K562 (cell line): ENCODE measurements at regions not wholly inside any gene's neighbourhood (a gene's known extent, or its start where the extent isn't known, plus 50 kb on each side); places are given as distances from the start of the nearest gene placed in this dataset.

Experiments used
- ATAC-seq: fragments of 200-7000 bp; cut with Tn5 transposase; 3 replicates; pipeline ENCODE4 v1.9.1; 2020; ENCODE audit warnings: moderate library complexity
- BruUV-seq: library from RNA; stranded (reverse); fragments of 400-500 nt; replicated peaks from 2 replicates; lab custom pipeline; 2021; lab: Mats Ljungman, UMichigan
- CTCF ChIA-PET: fragments of 300-600 bp; formaldehyde crosslinking; extraction: SDS; loops from one replicate; lab custom pipeline; 2021; ENCODE audit warnings: low intra/inter-chr PET ratio; lab: Yijun Ruan, JAX
- POLR2A ChIA-PET: fragments of 300-600, 350-650 bp; sonication (Branson Sonifier 250); formaldehyde crosslinking; extraction: SDS; loops from one replicate; lab custom pipeline; 2021; ENCODE audit warnings: antibody characterized with exemption, inconsistent platforms; lab: Yijun Ruan, JAX
- DNase-seq, 4 experiments: peaks; one replicate each; pipeline versions ENCODE4 v3.0.0 to v3.0.0-alpha.2; 2011 to 2018; ENCODE audit warnings: low spot score in 3 of 4, mixed read lengths in 3 of 4; ENCODE audit errors: extremely low read depth in 1 of 4
- FAIRE-seq: peaks from 2 replicates; lab custom pipeline; 2011; peaks lifted over from hg19 to GRCh38; lab: Jason Lieb, UNC
- H2AFZ ChIP-seq: 2 replicates; pipeline ENCODE4 v1.6.0; 2011; ENCODE audit warnings: low read depth, low read length, control low read depth, inconsistent platforms
- H3K27ac ChIP-seq: fragments of 200-600 bp; 3 replicates; pipeline ENCODE4 v1.8.0; 2011; ENCODE audit warnings: low read depth, mild to moderate bottlenecking, control low read depth, inconsistent platforms, low read length, moderate library complexity, mixed read lengths; ENCODE audit errors: extremely low read depth
- H3K27me3 ChIP-seq, 2 experiments: fragments of 300-600 bp in 1 of 2; 2 replicates in 1 of 2; 3 replicates in 1 of 2; pipeline versions ENCODE4 v1.6.0 to v1.8.0; 2011; ENCODE audit warnings: inconsistent platforms in 2 of 2, low read length in 2 of 2, mild to moderate bottlenecking in 1 of 2, mixed read lengths in 1 of 2, moderate library complexity in 1 of 2; ENCODE audit not compliant: control insufficient read depth in 2 of 2, insufficient read depth in 2 of 2
- H3K36me3 ChIP-seq: fragments of 300-600 bp; 3 replicates; pipeline ENCODE4 v1.8.0; 2011; ENCODE audit warnings: mild to moderate bottlenecking, low read length, inconsistent platforms; ENCODE audit not compliant: control insufficient read depth, insufficient read depth
- H3K4me1 ChIP-seq, 2 experiments: fragments of 200-600 bp in 1 of 2; replicated peaks in 1 of 2; 2 replicates in 1 of 2; 3 replicates in 1 of 2; pipeline versions ENCODE4 v1.5.1 to v1.8.0; 2011; ENCODE audit warnings: inconsistent platforms in 2 of 2, low read length in 2 of 2, mild to moderate bottlenecking in 1 of 2, mixed read lengths in 1 of 2, moderate library complexity in 1 of 2; ENCODE audit not compliant: control insufficient read depth in 2 of 2, insufficient read depth in 2 of 2
- H3K4me2 ChIP-seq: 2 replicates; pipeline ENCODE4 v1.6.1; 2011; ENCODE audit warnings: low read length, control low read depth, inconsistent platforms, mixed read lengths; ENCODE audit not compliant: insufficient read depth
- H3K4me3 ChIP-seq: fragments of 200-600 bp; sonication (generic), shearing (Covaris generic); 2 replicates; pipeline ENCODE4 v1.5.1; 2016; ENCODE audit warnings: control low read depth, inconsistent platforms
- H3K79me2 ChIP-seq: fragments of 200-600 bp; 3 replicates; pipeline ENCODE4 v1.8.0; 2011; ENCODE audit warnings: low read length, inconsistent platforms; ENCODE audit not compliant: control insufficient read depth, insufficient read depth
- H3K9ac ChIP-seq, 2 experiments: 2 replicates each; pipeline versions ENCODE4 v1.6.0 to v1.6.1; 2011; ENCODE audit warnings: low read depth in 2 of 2, low read length in 2 of 2, control low read depth in 1 of 2, inconsistent platforms in 1 of 2, mild to moderate bottlenecking in 1 of 2, mixed read lengths in 1 of 2; ENCODE audit not compliant: insufficient read depth in 1 of 2
- H3K9me1 ChIP-seq: one replicate; pipeline ENCODE4 v1.6.0; 2011; ENCODE audit warnings: inconsistent platforms, mild to moderate bottlenecking, low read length, moderate library complexity; ENCODE audit not compliant: control insufficient read depth, insufficient read depth
- H3K9me3 ChIP-seq: replicated peaks from 2 replicates; pipeline ENCODE4 v1.5.1; 2011; ENCODE audit warnings: low read depth, low read length, inconsistent platforms; ENCODE audit not compliant: control insufficient read depth, insufficient read depth
- H4K20me1 ChIP-seq: replicated peaks from 2 replicates; pipeline ENCODE4 v1.6.1; 2011; ENCODE audit warnings: low read length, inconsistent platforms, mixed read lengths; ENCODE audit not compliant: control insufficient read depth, insufficient read depth
- HOXB6 ChIP-seq: fragments of 250-450 bp; sonication (Bioruptor Pico); IDR thresholded peaks from 2 replicates; pipeline ENCODE4 v1.5.1; 2022; ENCODE audit warnings: mild to moderate bottlenecking, borderline replicate concordance
- JUN ChIP-seq, 2 experiments: sonication (generic) in 1 of 2; formaldehyde crosslinking in 1 of 2; IDR thresholded peaks; 2 replicates each; pipeline versions ENCODE4 v1.6.1 to v1.8.0; 2012 to 2022; ENCODE audit warnings: borderline replicate concordance in 2 of 2, mild to moderate bottlenecking in 2 of 2, improper control_type of control experiment in 1 of 2, low read depth in 1 of 2, low read length in 1 of 2, missing genetic modification reagents in 1 of 2
- KAT8 ChIP-seq: fragments of 450-650 bp; IDR thresholded peaks from 2 replicates; pipeline ENCODE4 v1.6.1; 2016; ENCODE audit warnings: low read depth, mild to moderate bottlenecking
- MITF ChIP-seq: IDR thresholded peaks from 2 replicates; pipeline ENCODE4 v1.6.1; 2014; ENCODE audit warnings: antibody characterized with exemption
- SMAD4 ChIP-seq: fragments of 250-450 bp; sonication (Bioruptor Pico); conservative IDR thresholded peaks from 2 replicates; pipeline ENCODE4 v1.8.0; 2021; ENCODE audit warnings: inconsistent platforms, mild to moderate bottlenecking, moderate library complexity
- ZNF398 ChIP-seq: fragments of 250-450 bp; sonication (Bioruptor Pico); IDR thresholded peaks from 2 replicates; pipeline ENCODE4 v1.8.0; 2021; ENCODE audit warnings: moderate library complexity, mild to moderate bottlenecking, inconsistent platforms
- WGBS: fragments of 100-300 bp; shearing (Covaris generic); methylation state at CpG from one replicate; pipeline ENCODE4 v1.1.6; 2016; ENCODE audit warnings: low coverage, mixed read lengths; ENCODE audit not compliant: insufficient coverage; ENCODE audit errors: missing lambda C conversion rate; 5-methylcytosine and 5-hydroxymethylcytosine counted together
- in situ Hi-C: fragments of 300-500 bp; cut with MboI; formaldehyde crosslinking; loops from 4 replicates; pipeline ENCODE4 v1.15.0; 2018; ENCODE audit warnings: inconsistent platforms, mixed read lengths
- intact Hi-C: fragments of 100-400 bp; cut with micrococcal nuclease; formaldehyde crosslinking; loops from 2 replicates; pipeline ENCODE4 v1.14.2; 2022
- TF ChIP-seq, protein P1 (sequence below): fragments of 250-450 bp; sonication (Bioruptor Pico); IDR thresholded peaks from 2 replicates; pipeline ENCODE4 v1.5.0; 2021
- TF ChIP-seq, protein P2 (sequence below): sonication (generic); formaldehyde crosslinking; IDR thresholded peaks from 2 replicates; pipeline ENCODE4 v1.8.0; 2023; ENCODE audit warnings: missing genetic modification reagents, mild to moderate bottlenecking, borderline replicate concordance

DNA sequence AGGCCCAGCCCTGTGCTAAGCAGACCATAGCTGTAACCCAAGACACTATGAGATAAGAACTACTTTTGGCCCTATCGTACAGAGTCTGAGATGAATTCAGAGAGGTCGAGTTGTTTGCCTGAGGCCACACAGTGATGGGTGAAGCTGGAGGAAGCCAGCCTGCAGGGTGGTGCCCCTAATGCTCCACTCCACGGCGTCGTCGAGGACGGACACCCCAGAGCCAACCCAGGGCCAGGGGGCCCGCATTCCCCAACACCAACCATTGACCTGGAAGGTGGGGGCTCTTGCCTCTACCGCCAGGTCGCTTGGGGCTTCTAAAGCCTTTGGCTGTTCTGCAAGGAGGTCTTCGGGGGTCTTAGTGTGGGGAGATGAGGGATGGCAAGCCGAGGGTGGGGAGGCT is 84.1 kb downstream of the IRF8 start (continued):
- TF ChIP-seq, protein P1, sequence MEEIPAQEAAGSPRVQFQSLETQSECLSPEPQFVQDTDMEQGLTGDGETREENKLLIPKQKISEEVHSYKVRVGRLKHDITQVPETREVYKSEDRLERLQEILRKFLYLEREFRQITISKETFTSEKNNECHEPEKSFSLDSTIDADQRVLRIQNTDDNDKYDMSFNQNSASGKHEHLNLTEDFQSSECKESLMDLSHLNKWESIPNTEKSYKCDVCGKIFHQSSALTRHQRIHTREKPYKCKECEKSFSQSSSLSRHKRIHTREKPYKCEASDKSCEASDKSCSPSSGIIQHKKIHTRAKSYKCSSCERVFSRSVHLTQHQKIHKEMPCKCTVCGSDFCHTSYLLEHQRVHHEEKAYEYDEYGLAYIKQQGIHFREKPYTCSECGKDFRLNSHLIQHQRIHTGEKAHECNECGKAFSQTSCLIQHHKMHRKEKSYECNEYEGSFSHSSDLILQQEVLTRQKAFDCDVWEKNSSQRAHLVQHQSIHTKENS (CRISPR knock-in tag) = no peak

DNA sequence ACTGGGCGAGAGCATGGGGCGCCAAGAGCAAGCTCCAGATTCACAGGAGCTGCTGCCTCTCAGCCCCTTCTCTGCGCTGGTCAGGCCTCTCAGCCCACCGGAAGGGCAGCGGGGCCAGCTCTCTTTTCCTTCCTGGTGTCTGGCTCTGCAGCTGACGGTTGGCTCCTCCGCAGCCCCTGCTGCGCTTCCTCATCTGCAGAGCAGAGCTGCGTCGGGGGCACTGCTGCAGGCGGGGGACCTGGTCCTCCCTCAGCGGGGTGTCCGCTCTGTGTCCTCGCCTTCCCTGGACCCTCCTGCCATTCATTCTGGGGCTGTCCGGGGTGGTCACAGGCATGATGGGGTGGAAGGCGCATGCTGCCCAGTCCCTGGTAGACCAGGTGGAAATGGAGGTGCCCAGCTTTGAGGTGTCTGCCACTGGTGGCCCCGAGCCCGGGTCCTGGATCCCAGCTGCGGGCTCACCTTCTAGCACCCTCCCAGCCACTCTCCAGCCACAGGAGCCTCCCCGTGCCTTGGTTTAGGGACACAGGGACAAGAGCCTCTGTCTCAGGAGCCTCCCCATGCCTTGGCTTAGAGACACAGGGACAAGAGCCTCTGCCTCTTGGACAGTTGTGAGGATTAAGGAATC is 84.8 kb downstream of the IRF8 start:
- WGBS = 1% methylated on average over 19 of the region's 20 CpGs
- DNase-seq = no peak
- H3K27ac ChIP-seq = no peak overlapping the region
- ChIA-PET POLR2A (interaction anchor here (0.6 kb wide), 1 partner anchor 1866 kb away, joined by 4 read pairs; no protein-coding TSS in a partner anchor), CTCF (no interaction called here)
- H2AFZ ChIP-seq = no peak overlapping the region
- no peaks in the 10 kb centered on the region for H3K36me3 ChIP-seq
- peaks cover 7% of the 10 kb centered on the region; the same call in 1 of the 2 replicates for H4K20me1 ChIP-seq
- no peaks in the 10 kb centered on the region for H3K9me3 ChIP-seq
- in situ Hi-C loops = no loop called here
- no peak overlapping the region for H3K9ac ChIP-seq
- H3K4me3 ChIP-seq = no peak overlapping the region
- intact Hi-C loops = no loop called here
- FAIRE-seq = no peak
- H3K9me1 ChIP-seq = no peaks in the 10 kb centered on the region
- no peaks in the 10 kb centered on the region for H3K4me1 ChIP-seq
- no peak for ATAC-seq
- no peaks in the 10 kb centered on the region for H3K79me2 ChIP-seq
- H3K27me3 ChIP-seq = peaks cover 59 to 79% of the 10 kb centered on the region in 2 experiments
- H3K4me2 ChIP-seq = no peak overlapping the region
- BruUV-seq = no TSS peak
- TF ChIP-seq MITF (no peak), SMAD4 (CRISPR knock-in tag) (no peak), KAT8 (no peak), ZNF398 (CRISPR knock-in tag) (no peak), JUN (IDR thresholded peaks at IDR 0.05; ENCODE audit: borderline replicate concordance, low read depth, low read length) (no peak), JUN (CRISPR knock-in tag; IDR thresholded peaks at IDR 0.05; ENCODE audit: borderline replicate concordance) (no peak), HOXB6 (CRISPR knock-in tag) (no peak)
- TF ChIP-seq, protein P2, sequence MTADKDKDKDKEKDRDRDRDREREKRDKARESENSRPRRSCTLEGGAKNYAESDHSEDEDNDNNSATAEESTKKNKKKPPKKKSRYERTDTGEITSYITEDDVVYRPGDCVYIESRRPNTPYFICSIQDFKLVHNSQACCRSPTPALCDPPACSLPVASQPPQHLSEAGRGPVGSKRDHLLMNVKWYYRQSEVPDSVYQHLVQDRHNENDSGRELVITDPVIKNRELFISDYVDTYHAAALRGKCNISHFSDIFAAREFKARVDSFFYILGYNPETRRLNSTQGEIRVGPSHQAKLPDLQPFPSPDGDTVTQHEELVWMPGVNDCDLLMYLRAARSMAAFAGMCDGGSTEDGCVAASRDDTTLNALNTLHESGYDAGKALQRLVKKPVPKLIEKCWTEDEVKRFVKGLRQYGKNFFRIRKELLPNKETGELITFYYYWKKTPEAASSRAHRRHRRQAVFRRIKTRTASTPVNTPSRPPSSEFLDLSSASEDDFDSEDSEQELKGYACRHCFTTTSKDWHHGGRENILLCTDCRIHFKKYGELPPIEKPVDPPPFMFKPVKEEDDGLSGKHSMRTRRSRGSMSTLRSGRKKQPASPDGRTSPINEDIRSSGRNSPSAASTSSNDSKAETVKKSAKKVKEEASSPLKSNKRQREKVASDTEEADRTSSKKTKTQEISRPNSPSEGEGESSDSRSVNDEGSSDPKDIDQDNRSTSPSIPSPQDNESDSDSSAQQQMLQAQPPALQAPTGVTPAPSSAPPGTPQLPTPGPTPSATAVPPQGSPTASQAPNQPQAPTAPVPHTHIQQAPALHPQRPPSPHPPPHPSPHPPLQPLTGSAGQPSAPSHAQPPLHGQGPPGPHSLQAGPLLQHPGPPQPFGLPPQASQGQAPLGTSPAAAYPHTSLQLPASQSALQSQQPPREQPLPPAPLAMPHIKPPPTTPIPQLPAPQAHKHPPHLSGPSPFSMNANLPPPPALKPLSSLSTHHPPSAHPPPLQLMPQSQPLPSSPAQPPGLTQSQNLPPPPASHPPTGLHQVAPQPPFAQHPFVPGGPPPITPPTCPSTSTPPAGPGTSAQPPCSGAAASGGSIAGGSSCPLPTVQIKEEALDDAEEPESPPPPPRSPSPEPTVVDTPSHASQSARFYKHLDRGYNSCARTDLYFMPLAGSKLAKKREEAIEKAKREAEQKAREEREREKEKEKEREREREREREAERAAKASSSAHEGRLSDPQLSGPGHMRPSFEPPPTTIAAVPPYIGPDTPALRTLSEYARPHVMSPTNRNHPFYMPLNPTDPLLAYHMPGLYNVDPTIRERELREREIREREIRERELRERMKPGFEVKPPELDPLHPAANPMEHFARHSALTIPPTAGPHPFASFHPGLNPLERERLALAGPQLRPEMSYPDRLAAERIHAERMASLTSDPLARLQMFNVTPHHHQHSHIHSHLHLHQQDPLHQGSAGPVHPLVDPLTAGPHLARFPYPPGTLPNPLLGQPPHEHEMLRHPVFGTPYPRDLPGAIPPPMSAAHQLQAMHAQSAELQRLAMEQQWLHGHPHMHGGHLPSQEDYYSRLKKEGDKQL (CRISPR knock-in tag) = no peak
